GM19324 (cell line): ENCODE measurements at regions not wholly inside any gene's neighbourhood (a gene's known extent, or its start where the extent isn't known, plus 50 kb on each side); places are given as distances from the start of the nearest gene placed in this dataset.

Experiments used
- ATAC-seq: cut with Tn5 transposase; IDR thresholded peaks from one replicate; pipeline ENCODE4 v1.9.1; 2021; ENCODE audit warnings: mild to moderate bottlenecking, moderate library complexity; ENCODE audit not compliant: unreplicated experiment, low FRiP score

DNA sequence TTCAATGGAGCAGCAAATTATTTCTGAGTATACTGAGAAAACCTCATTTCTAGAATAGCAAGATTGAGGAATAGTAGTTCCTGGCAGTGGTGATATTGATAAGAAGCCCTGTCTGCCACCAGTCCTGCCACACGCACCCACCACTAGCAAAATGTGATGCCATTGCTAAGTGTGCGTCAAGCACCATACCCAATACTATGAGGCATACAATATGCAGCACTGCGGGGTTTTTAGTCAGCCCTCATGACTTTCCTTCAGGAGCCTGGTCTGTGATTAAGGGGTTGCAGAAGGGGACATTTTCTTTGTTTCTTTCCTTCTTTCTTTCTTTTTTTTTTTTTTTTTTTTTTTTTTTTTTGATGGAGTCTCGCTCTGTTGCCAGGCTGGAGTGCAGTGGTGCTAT is 128.7 kb upstream of the USP38 start:
- ATAC-seq = no peak

DNA sequence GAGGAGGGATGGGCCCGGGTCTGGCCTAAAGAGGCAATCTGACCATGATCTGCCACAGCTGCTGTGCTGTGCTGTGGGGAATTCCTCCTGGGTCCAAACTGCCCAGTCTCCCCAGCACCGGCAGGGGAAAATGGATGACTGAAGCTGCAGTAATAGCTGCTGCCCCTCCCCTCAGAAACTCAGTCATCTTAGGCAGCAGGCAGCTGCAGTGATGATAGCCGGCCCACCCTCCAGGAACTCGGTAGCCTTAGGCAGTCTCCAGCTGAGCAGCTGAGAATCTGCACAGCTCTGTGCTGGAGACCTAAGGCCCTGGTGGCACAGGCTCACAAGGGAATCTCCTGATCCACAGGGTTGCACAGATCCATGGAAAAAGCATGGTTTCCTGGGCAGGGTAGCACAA is 113.4 kb upstream of the USP38 start:
- ATAC-seq = no peak

DNA sequence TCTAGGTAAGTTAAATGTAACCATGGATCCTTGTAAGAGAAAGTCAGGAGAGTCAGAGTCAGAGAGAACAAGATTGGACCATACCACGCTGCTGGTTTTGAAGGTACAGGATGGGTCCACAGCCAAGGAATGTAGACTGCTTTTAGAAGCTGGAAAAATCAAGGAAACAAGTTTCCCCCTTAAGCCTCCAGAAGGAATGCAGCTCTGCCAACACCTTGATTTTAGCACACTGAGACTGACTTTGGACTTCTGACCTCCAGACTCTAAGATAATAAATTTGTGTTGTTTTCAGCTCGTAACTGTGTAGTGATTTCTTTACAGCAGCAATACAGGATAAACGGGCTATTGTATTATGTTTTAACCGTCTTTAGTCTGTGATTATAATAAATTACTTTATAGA is 108.0 kb upstream of the USP38 start:
- ATAC-seq = no peak

DNA sequence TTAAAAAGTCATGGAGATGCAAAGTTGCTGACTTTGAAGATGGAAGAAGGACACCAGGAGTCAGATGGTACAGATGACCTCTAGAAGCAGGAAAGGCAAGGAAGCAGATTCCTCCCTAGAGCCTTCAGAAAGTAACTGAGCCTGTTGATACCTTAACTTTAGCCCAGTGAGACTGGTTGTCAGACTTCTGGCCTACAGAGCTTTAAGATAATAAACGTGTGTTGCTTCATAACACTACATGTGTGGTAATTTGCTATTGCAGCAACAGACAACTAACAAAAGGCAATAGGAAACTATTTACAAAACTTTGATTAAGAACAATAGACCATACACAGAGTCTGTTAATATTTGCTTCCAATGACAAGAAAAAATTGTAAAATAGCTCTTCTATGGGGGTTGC is 102.0 kb upstream of the USP38 start:
- no peak for ATAC-seq

DNA sequence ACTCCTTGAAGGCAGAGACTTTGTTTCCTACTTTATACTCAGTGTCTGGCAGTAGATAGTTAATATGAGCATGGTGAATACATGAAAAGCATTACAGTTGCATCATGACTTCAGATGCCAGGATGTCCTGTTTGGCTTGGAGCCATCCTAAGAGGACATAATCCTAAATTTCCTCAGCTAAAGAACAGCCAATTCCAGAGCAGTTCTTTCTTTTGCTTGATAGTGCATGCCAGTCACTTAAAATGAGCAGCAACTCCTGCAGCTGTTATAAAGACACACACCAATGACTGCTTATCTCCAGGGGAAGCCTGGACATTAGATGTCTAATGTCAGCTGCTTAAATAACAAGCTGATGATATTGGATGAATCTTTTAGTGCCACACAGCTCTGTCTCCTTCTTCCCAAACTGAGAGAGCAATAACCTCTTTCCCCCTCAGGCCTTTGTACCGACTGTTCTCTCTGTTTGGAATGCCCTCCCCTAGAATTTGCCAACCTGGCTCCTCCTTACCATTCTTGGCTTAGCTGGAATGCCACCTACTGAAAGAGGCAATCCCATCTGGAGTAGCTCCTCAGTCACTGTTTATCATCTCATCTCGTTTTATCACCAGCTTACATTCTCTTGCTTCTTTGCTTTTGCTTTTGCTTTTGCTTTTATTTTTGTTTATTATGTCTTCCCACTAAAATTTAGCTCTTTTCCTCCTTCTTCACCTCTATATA is 100.8 kb upstream of the USP38 start:
- no peak for ATAC-seq

DNA sequence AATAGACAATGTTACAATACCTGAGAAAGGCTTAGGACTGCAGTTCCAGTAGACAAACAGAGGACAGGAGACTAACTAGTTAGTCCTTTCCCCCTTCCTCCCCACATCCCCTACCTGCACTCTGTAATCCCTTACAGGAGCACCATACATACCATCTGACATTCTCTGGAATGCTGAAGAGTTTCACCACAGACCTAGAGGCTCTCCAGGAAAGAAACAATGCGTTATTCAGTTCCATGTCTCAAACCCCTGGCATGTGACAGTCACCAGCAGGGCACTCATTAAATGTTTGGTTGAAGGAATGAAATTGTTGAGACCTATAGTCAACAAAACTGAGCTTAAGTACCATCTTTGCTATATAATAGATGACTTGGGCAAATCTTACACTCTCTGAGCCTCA is 100.2 kb upstream of the USP38 start:
- ATAC-seq = no peak

DNA sequence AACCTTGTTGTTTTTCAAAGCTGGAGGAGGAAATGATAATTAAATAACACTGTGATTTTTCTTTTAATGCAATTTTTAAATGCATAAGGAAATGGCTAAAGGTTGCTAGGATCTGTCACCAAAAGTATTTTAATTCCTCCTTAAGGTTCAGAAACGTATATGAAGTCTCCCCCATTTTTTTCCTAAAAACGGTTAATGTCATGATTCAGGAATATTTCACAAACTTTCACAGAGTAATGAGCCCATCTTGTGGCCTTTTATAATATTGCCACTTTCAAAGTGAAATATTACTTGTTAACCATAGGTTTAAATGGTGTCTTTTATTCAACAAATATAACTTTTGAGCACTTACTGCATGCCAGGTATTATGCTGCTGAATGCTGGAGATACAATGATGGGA is 99.5 kb upstream of the USP38 start:
- ATAC-seq = no peak

DNA sequence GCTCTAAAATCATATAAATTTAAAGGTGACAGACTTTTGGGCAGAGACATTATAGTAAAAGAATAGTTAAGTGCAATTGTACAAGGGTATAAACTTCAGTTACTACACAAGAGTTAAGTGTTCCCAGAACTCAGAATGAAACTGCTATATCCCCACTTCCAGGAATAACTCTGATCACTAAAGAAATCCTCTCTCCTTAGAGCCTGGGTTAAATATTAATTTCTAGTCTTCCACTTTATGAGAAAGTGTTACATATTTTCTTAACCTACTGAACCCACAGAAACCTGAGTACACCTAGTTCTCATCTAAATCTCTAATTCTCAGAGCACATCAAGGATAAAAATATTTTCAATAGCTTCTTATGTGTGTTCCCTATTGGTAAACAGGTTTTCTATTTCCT is 99.1 kb upstream of the USP38 start:
- ATAC-seq = no peak

DNA sequence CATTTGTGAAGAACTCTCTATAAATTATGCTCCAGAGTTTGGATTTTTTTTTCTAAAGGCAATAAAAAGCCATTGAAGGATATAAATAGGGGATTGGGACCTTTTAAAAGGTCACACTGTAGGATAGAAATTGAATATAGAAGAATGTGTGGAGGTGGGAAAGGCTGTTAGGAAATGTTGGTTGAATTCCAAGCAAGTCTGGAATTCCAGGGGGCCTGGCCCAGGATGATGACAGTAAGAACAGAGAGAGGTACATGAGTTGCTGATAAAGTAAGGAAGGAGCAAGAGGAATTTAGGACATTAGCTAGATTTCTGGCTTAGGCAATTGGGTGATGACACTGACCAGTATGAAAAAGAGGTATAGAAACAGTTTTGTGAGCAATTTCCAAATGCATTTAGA is 95.4 kb upstream of the USP38 start:
- no peak for ATAC-seq

DNA sequence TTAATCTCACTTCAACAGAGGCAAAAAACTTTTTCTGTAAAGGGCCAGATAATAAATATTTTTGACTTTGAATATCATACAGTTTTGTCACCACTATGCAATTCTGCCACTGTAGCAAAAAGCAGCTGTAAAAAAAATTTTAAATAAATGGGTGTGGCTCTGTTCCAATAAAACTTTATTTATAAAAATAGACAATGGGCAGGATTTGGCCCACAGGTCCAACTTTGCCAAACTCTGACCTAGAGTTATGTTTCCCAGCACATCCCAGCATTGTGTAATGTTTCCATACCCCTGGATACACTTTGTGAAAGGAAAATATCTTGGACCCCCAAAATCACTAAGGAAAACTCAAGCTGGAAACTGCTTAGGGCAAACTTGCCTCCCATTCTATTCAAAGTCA is 94.9 kb upstream of the USP38 start:
- ATAC-seq = no peak

DNA sequence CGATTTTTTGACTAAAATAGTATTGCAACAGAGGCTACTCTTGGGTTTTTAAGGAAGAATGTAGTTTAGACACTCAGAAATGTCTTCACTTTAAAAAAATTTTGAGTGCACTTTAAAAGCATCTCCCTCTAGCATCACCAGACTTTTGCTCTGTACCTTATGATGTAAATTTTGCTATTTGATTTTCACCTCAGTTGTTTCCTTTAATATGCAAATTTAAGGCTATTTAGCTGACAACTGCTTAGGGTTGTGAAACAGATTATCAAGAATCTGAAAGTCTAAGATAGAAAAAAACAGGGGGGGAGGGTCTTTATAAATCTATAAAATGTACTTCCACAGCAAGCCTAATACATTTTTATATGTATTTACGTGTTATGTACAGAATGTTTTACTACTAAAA is 92.9 kb upstream of the USP38 start:
- ATAC-seq = no peak

DNA sequence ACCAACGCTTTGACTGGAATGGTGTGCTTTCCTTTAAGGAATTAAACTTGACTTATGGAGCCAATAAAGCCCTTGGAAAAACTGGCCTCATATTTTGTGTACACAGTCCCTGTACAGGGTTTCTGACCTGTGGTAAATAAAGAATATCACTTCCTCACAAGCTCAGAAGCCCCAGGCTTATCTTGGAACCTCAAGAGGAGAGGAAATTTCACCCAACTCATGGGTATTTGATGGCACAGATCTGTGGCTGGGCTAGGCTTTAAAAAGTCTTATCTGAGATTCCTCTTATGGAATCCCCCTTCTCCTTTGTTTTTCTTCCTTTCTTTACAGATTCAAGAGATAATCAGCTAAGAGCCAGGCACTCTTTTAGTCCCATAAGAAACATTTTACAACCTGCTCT is 89.3 kb upstream of the USP38 start:
- ATAC-seq = no peak

DNA sequence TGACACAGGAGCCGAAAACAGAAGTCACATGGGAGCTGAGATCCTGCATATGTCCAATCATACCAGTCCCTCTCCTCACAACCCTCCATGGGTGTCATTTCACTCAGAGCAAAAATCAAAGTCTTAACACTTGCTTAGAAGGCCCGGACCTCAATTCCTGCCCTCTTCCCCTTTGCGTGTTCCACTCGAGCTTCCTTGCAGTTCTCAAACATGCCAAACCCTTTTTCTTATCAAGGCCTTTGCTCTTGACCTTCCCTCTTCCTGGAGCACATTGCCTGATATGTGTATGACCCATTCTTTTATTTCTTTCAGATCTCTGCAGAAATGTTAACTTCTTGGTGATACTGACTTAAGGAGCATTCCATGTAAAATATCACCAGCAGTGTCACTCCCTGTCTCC is 87.0 kb upstream of the USP38 start:
- ATAC-seq = no peak

DNA sequence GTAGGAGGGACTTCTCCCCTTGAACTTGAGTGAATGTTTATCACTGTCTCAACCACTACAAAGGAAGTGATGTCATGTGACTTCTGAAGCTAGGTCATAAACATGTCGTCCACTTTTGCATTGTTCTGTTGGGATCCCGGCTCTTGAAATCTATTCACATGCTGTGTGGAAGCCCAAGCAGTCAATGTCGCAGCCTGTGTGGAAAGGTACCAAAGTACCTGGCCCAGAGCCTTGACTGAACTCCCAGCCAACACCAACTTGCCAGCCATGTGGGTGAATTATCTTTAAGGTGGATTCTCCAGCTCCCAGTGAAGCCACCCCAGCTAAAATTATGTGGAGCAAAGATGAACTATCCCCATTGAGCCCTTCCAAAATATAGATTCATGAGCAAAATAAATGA is 85.0 kb upstream of the USP38 start:
- no peak for ATAC-seq

DNA sequence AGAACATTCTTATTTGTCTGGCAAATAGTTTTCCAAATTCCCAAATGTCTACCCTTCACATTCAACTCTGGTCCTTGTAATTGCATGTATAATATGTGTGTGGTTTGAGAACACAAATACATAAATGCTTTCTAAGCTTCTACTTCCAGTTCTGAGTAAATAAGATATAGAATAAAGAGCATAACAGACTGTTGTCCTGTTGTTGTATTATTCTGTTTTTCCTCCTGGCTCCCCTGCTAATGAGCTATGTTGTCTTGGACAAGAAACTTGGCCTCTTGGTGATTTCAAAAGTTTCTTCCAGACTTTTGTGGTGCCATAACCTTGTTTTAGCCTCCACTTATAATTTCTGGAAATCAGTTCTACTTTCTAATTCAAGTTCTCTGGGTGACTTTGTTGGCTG is 75.3 kb upstream of the USP38 start:
- no peak for ATAC-seq

DNA sequence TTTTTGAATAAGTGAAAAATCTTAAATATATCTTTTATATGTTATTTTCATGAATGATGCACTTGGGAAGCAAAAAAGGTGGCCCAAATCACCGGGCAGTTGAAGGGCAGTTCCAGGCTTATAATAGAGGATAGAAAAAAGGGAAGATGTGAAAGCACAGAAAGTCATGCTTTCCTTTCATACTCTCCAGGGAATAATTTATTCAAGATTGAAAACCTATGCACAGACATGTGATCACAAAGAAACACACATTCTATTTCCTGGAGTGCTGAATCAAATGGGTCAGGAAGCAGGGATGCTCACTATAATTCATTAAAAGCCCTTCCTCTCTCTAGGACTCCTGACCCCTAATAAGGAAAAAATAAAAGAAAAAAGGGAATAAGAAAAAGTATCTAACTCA is 66.1 kb upstream of the USP38 start:
- ATAC-seq = no peak

DNA sequence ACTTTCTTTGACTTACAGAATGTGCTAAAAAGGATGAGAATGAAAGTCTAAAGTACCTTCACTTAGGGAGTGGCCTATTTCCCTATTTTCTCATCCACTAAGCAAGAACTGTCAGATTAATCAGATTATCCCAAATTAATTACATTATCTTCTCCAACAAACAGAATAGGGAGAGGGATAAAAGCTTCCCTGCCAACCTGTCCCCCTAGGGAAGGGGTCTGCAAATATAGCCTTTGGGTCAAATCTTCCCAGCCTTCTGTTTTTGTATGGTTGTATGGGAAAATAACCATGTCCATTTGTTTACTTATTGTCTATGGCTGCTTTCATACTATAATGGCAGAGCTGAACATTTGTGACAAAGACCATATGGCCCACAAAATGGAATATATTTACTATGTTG is 57.1 kb upstream of the USP38 start:
- ATAC-seq = no peak

DNA sequence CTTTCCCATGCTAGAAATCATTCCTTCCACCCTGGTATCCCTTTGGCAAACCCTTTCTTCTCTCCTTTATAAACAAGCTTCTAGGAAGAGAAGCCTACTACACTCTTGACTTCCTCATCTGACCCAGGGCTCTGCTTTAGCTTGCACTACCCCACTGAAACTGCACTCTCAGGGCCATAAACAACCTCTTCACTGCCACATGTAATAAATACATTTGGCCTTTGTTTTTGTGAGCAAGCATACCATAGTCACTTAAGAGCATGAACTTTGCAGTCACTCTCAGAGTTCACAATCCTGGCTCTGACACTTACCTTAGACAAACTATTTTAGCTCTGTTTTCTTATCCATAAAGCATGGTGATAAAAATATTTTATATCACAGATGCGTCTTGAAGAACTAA is 50.7 kb upstream of the USP38 start:
- no peak for ATAC-seq
